ENCODE measurements at regions not wholly inside any gene's neighbourhood (a gene's known extent, or its start where the extent isn't known, plus 50 kb on each side); places are given as distances from the start of the nearest gene placed in this dataset.
"Not testable (repeated sequence)": the region's sequence is repeated elsewhere in the genome, so short reads cannot be mapped to it uniquely, and the experiment has no call there.

GRCh38 chr14:84987042-84987441, 542.9 kb upstream of the FLRT2 start:
- DNase-seq = no peak

- no peak for DNase-seq
Measured at GRCh38 chr14:84988357-84988756, 541.6 kb upstream of the FLRT2 start.

DNA sequence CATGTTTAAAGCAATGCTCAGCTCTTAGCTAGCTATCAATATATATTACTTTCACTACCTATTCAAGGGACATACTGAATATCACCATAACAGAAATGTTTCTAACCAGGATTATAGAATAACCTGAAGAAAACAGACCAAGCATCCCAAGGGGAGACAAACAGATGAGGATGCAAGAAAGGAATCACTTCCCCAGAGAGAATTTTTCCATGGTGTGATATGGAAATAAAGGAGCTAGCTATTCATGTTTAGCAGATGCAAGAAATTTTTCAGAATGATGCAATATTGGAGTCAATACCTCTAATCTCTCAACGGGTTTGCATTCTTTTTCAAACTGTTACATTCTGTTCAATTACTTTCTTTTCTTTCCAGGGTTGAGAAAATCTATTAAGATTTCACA, 538.9 kb upstream of the FLRT2 start:
- DNase-seq = no peak

GRCh38 chr14:84998216-84998615, 531.7 kb upstream of the FLRT2 start:
- DNase-seq = no peak

DNA sequence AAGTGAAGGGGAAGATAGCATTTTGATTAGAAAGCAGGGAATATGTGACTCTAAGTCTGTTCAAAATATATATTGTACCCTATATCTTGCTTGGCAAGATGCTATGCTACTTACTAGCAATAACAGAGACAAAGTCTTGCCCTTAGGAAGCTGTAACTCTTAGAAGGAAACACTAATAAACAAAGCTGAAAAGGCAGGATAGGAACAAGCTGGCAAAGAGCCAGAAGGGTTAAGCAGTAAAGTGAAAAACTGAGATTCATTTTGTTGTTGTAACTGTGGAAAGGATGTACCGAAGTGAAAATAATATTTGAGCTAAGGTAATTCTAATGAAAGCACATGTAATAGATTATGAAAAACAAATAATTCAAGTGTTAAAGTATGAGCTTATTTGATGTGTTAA, 527.1 kb upstream of the FLRT2 start:
- DNase-seq = no peak

GRCh38 chr14:85003805-85004204, 526.1 kb upstream of the FLRT2 start:
- DNase-seq = no peak

DNA sequence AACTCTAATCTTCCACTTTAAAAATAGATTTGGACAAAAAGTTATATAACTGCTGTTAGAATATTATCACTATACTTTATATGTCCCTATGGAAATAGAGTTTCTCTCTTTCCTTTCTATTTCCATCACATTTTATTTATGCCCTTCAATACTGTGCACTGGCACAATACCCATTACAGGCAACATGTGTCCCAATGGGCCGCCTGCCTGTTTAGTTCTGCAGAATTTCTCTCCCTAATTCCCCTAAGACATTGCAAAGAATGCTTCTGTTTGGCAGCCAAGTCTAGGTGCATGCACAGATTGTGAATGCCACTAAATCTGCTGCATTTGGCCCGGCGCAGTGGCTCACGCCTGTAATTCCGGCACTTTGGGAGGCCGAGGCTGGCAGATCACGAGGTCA, 520.4 kb upstream of the FLRT2 start:
- DNase-seq = no peak

DNA sequence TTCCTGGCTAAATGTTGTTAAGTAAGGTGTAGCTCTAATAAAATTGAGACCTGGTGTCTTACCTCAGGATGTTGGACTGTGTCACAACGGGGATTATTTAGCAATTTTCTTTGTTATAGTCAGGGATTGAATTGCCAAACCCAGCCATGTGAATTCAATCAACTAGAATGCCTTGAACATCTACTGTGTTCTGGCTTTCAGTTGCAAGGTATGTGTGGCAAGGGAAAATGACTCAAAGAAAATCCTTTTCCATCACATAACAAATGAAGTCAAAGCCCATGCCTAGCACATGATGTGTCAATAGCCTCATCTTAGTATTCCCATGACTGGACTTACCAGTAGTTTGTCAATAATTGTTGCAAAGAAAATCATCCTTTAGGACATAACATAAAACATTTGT, 519.8 kb upstream of the FLRT2 start:
- DNase-seq = no peak

DNA sequence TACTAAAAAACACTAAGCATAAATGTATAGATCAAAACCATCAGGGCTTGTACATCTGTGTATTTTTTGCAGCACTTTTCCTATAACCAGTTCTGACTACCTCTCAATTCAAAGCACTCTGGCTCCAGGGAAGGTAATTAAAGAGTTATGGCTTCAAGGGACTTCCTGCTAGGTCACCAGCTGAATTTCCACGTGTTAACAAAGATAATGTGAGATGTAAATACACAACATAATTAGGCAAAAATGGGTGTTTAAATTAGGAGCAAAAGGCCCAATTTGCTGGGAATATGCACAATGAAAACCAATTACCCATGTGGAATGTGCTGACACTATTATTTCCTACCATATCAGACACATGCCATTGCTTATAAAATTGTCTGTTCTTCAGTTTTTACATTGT, 513.4 kb upstream of the FLRT2 start:
- no peak for DNase-seq

GRCh38 chr14:85023866-85024265, 506.1 kb upstream of the FLRT2 start:
- not testable (repeated sequence) for DNase-seq

- DNase-seq = no peak
Measured at GRCh38 chr14:85024931-85025330, 505.0 kb upstream of the FLRT2 start.

GRCh38 chr14:85027681-85028370, 502.1 kb upstream of the FLRT2 start:
- no peak for DNase-seq

- no peak for DNase-seq
Measured at GRCh38 chr14:85037411-85037810, 492.5 kb upstream of the FLRT2 start.

DNA sequence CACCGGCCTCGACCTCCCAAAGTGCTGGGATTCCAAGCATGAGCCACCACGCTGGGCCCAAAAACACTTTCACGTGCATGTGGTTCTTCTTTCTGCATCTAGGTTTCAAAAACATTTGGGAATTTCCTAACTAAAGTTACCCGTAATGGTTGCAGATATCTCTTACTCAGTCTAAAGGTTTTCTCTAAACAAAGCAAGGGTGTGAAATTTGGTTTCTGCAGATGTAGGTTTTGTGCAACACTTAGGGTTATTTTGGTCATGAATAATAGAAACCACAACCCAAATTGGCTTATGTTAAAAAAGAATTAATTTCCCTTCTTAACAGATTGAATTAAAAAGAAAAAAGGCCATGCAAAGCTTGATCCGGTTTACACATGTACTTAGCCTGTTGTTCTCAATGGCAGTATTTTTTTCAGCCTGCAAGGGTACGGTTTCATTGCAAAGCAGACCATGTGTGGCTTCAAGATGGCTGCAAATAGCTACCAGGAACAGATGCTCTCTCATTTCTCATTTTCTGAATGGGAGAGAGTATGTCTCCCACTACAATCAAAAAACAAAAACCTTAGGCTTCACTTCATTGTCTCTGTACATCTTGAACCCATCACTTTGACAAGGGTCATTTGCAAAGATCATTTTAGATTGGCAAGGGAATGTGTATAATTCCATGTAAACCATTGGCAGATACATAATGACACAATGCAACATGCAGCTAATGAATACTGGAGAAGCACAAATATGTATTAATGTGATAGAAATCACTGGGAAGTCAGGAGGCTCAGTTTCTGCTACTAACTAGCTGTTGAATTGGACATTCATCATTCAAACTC, 491.2 kb upstream of the FLRT2 start:
- DNase-seq = no peak

DNA sequence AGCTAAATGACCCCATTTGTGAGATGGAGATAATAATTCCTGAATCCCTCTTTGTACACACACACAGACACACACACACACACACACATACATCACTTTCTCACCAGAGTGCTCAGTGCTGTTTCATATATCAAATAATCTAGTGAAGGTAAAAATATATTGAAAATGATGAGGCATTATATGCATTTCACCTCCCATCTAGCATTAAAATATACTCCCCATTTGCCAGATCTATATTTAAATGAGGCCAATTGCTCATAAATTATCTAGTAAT, 490.7 kb upstream of the FLRT2 start:
- DNase-seq = no peak

DNA sequence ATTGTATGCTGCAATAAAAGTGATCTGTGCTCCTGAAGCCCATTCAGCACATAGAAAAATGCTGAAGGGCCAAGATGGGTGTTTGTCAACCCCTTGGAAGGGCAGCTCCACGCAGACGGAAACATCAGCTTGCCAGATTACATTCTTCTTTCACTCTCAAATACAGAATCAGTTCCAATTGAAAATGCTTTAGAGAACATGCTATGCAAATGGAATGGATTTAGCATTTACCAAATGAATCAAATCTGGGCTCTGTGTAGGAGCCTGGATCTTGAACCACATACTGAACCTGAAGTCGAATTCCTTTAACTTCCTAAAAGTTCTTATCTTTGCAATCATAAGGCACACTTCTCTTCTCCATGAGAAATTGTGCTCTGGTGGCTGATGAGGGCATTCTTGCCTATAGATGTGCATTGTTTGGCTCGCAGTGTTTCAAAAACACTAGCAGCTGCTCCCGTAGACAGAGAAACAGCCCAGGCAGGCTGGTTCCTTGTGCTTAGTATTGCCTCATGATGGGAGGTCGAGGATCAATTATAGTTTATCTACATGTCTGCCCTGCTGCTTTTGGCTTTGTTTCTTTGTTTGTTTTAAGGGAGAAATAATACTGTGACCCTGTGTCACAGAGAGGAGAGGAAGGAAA, 489.8 kb upstream of the FLRT2 start:
- DNase-seq = no peak

- no peak for DNase-seq
Measured at GRCh38 chr14:85041618-85042017, 488.3 kb upstream of the FLRT2 start.

DNA sequence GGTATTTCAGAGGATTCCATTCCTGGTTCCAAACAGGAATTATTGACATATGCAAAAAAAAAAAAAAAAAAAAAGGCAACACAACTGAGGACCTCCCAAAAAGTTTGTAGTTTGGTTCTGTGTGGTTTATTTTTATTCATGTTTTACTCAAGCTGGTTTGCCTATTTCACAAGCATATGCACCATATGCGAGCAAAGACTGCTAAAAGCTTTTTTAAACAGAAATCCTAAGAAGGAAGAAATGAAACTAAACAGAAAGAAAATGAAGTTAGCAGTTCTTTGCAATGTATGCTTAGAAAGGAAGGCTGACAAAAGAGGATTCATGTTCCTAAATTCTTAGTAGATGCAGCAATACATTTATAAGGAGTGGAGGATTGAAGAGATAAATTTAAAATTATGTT, 487.6 kb upstream of the FLRT2 start:
- DNase-seq = no peak

DNA sequence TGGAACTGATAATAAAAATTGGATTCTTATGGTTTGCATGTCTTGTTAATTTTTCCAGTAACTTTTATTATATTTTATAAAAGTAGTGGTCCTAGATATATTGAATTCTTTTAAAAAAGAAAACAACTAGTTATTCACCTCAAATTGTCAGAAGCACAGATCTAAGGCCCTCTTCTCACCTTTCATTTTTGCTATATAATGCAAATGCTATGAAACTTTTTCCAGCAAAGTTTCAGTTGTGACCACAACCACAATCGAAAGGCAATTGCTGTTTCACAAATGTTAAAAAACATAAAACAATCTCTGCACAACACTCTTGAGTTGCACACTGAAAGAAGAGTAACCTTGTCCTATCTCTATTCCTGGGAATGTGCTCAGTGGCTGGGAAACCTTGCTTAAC, 479.8 kb upstream of the FLRT2 start:
- DNase-seq = no peak

DNA sequence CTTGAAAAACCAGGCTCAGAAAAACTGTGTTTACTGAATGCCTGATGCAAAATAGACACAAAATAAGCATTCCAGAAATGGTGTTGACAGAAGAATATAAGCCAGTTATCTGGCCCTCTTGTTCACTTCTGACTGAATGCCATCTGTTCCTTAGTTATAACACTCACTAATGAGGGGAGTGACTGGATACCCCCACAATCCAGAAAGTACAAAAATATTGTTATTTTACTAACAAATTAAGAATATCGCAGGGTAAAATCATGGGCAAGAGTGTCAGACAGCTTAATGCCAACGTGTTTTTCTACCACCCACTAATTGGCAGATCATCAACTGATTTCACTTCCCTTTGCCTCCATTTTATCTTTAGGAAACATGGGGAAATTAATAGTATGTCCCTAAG, 477.3 kb upstream of the FLRT2 start:
- no peak for DNase-seq

- DNase-seq = no peak
Measured at GRCh38 chr14:85054178-85054577, 475.8 kb upstream of the FLRT2 start.

DNA sequence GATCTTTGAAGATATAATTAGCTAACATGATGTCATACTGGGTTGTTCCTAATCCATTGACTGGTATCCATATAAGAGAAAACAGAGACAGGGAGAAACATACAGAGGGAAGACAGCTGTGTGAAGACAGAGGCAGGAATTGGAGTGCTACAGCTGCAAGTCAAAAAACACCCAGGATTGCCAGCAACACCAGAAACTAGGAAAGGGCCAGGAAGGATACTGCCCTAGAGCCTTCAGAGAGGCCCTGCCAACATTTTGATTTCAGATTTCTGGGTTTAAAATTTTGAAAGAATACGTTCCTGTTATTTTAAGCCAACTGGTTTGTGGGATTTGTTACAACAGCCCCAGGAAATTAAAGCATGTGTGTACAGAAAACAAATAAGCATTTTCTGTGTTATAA, 473.7 kb upstream of the FLRT2 start:
- no peak for DNase-seq

DNA sequence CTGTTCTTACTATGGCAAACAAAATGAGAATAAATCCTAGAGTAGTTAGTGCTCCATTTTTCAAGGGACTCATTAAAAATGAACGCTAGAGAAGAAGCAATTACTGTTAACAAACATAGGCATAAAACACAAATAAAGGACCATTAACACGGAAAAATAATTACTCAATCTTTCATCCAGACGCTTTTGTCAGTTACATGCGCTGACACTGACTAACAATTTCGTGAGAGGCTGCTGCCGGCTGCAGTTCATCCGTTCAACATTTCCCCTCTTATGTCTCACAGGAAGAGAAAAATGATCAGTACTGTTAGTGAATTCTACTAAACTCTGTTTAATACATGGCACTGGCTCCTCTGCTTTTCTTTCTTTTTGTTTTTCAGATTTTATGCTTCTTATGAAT, 472.7 kb upstream of the FLRT2 start:
- DNase-seq = no peak

- no peak for DNase-seq
Measured at GRCh38 chr14:85058150-85058549, 471.8 kb upstream of the FLRT2 start.

Data from inflammatory macrophage (primary cell).